ENCODE measurements at regions not wholly inside any gene's neighbourhood (a gene's known extent, or its start where the extent isn't known, plus 50 kb on each side); places are given as distances from the start of the nearest gene placed in this dataset.
"Not testable (repeated sequence)": the region's sequence is repeated elsewhere in the genome, so short reads cannot be mapped to it uniquely, and the experiment has no call there.

GRCh38 chr7:122248472-122248871, 56.1 kb downstream of the FEZF1 start:
- no peak for DNase-seq

GRCh38 chr7:122238729-122239128, 65.8 kb downstream of the FEZF1 start:
- DNase-seq: not testable (repeated sequence)

- not testable (repeated sequence) for DNase-seq
Observed at GRCh38 chr7:122238297-122238696, 66.3 kb downstream of the FEZF1 start.

- DNase-seq: no peak
Observed at GRCh38 chr7:122225874-122226273, 78.7 kb downstream of the FEZF1 start.

- peak in 1 of 2 experiments; percentile 14 for DNase-seq
Observed at GRCh38 chr7:122219253-122219865, 75.3 kb upstream of the AASS start.

GRCh38 chr7:122217125-122217524, 73.1 kb upstream of the AASS start:
- DNase-seq: no peak

GRCh38 chr7:122212754-122213153, 68.7 kb upstream of the AASS start:
- no peak for DNase-seq

GRCh38 chr7:122211362-122211761, 67.3 kb upstream of the AASS start:
- DNase-seq: no peak

GRCh38 chr7:122206985-122207384, 62.9 kb upstream of the AASS start:
- no peak for DNase-seq

GRCh38 chr7:122203814-122204213, 59.8 kb upstream of the AASS start:
- DNase-seq: no peak

- no peak for DNase-seq
Observed at GRCh38 chr7:122200888-122201287, 56.8 kb upstream of the AASS start.

- DNase-seq: no peak
Observed at GRCh38 chr7:122199171-122199570, 55.1 kb upstream of the AASS start.

- no peak for DNase-seq
Observed at GRCh38 chr7:122198581-122198980, 54.5 kb upstream of the AASS start.
